Karpas-422 (cell line): ENCODE measurements at regions not wholly inside any gene's neighbourhood (a gene's known extent, or its start where the extent isn't known, plus 50 kb on each side); places are given as distances from the start of the nearest gene placed in this dataset.
"Not testable (repeated sequence)": the region's sequence is repeated elsewhere in the genome, so short reads cannot be mapped to it uniquely, and the experiment has no call there.

Source experiments
- DNase-seq: peaks from one replicate; pipeline ENCODE4 v3.0.0-alpha.2; 2015
- H2AFZ ChIP-seq: fragments of 200-600 bp; sonication (generic); 2 replicates; pipeline ENCODE4 v1.6.1; 2014; ENCODE audit warnings: antibody characterized with exemption, low read length, mixed read lengths
- H3K27ac ChIP-seq: fragments of 200-600 bp; sonication (generic); 2 replicates; pipeline ENCODE4 v1.5.1; 2014; ENCODE audit warnings: mild to moderate bottlenecking, low read length, moderate library complexity
- H3K27me3 ChIP-seq: fragments of 200-600 bp; sonication (generic); 2 replicates; pipeline ENCODE4 v1.6.1; 2014; ENCODE audit warnings: low read length, mixed read lengths
- H3K36me3 ChIP-seq: fragments of 200-600 bp; sonication (generic); 2 replicates; pipeline ENCODE4 v1.6.1; 2014; ENCODE audit warnings: low read length, mixed read lengths; ENCODE audit not compliant: insufficient read depth
- H3K4me1 ChIP-seq: fragments of 200-600 bp; sonication (generic); 2 replicates; pipeline ENCODE4 v1.6.1; 2014; ENCODE audit warnings: mild to moderate bottlenecking, low read length, mixed read lengths
- H3K4me2 ChIP-seq: fragments of 200-600 bp; sonication (generic); 2 replicates; pipeline ENCODE4 v1.6.1; 2014; ENCODE audit warnings: low read length, low read depth, mild to moderate bottlenecking; ENCODE audit not compliant: poor library complexity, severe bottlenecking
- H3K4me3 ChIP-seq: fragments of 200-600 bp; sonication (generic); 2 replicates; pipeline ENCODE4 v1.5.1; 2014; ENCODE audit warnings: mild to moderate bottlenecking, antibody characterized with exemption, low read length, mixed read lengths
- H3K79me2 ChIP-seq: fragments of 200-600 bp; sonication (generic); 2 replicates; pipeline ENCODE4 v1.6.1; 2014; ENCODE audit warnings: mild to moderate bottlenecking, low read length, mixed read lengths
- H3K9ac ChIP-seq: fragments of 200-600 bp; sonication (generic); 2 replicates; pipeline ENCODE4 v1.6.0; 2014; ENCODE audit warnings: low read length
- H3K9me2 ChIP-seq: fragments of 200-600 bp; sonication (generic), shearing (Covaris generic); replicated peaks from 2 replicates; pipeline ENCODE4 v1.6.0; 2014; ENCODE audit warnings: mild to moderate bottlenecking, low read length, moderate library complexity; ENCODE audit not compliant: insufficient read depth
- H3K9me3 ChIP-seq: fragments of 300-700, 200-600 bp; sonication (generic); 2 replicates; pipeline ENCODE4 v1.6.1; 2014; ENCODE audit warnings: low read length, mixed read lengths
- H4K20me1 ChIP-seq: fragments of 200-600 bp; sonication (generic); 2 replicates; pipeline ENCODE4 v1.6.1; 2014; ENCODE audit warnings: mild to moderate bottlenecking, antibody characterized with exemption, low read length, low read depth; ENCODE audit not compliant: insufficient read depth

- no peaks in the 10 kb centered on the region for H3K9me2 ChIP-seq
- H3K4me3 ChIP-seq = no peak overlapping the region
- no peaks in the 10 kb centered on the region for H3K27me3 ChIP-seq
- no peaks in the 10 kb centered on the region for H4K20me1 ChIP-seq
- no peaks in the 10 kb centered on the region for H3K9me3 ChIP-seq
- H3K27ac ChIP-seq = no peak overlapping the region
- no peak overlapping the region for H3K9ac ChIP-seq
- H3K79me2 ChIP-seq = no peaks in the 10 kb centered on the region
- H3K36me3 ChIP-seq = no peaks in the 10 kb centered on the region
- peaks cover 23% of the 10 kb centered on the region for H3K4me1 ChIP-seq
- no peak for DNase-seq
- H3K4me2 ChIP-seq = no peak overlapping the region
- H2AFZ ChIP-seq = no peak overlapping the region
These were observed 93.5 kb upstream of the NEDD4L start for GRCh38 chr18:57950542-57950941.

- not testable (repeated sequence) for H3K27me3 ChIP-seq, H3K9me2 ChIP-seq, H3K9me3 ChIP-seq, H3K9ac ChIP-seq, H4K20me1 ChIP-seq, DNase-seq, H3K4me2 ChIP-seq, H2AFZ ChIP-seq, H3K36me3 ChIP-seq, H3K4me3 ChIP-seq, H3K27ac ChIP-seq, H3K79me2 ChIP-seq
- peaks cover 23% of the 10 kb centered on the region for H3K4me1 ChIP-seq
These were observed 94.7 kb upstream of the NEDD4L start for GRCh38 chr18:57949335-57949734.

GRCh38 chr18:57947117-57947516, 96.9 kb upstream of the NEDD4L start:
- Histone ChIP-seq H3K27ac (no peak overlapping the region), H3K4me1 (peaks cover 44% of the 10 kb centered on the region), H3K36me3 (no peaks in the 10 kb centered on the region), H3K27me3 (no peaks in the 10 kb centered on the region), H3K79me2 (no peaks in the 10 kb centered on the region), H3K4me2 (no peak overlapping the region), H3K9me3 (no peaks in the 10 kb centered on the region), H3K9me2 (no peaks in the 10 kb centered on the region), H2AFZ (no peak overlapping the region), H3K4me3 (no peak overlapping the region), H3K9ac (no peak overlapping the region), H4K20me1 (no peaks in the 10 kb centered on the region)
- DNase-seq = no peak

- Histone ChIP-seq H3K4me1 (peaks cover 45% of the 10 kb centered on the region), H3K9ac (no peak overlapping the region), H3K27ac (no peak overlapping the region), H3K4me2 (peak overlapping the region; percentile 4), H3K4me3 (no peak overlapping the region), H2AFZ (no peak overlapping the region), H4K20me1 (no peaks in the 10 kb centered on the region), H3K27me3 (no peaks in the 10 kb centered on the region), H3K79me2 (no peaks in the 10 kb centered on the region), H3K36me3 (no peaks in the 10 kb centered on the region), H3K9me2 (no peaks in the 10 kb centered on the region), H3K9me3 (no peaks in the 10 kb centered on the region)
- DNase-seq = no peak
These were observed 100.3 kb upstream of the NEDD4L start for GRCh38 chr18:57943723-57944122.

GRCh38 chr18:57942493-57942892, 101.5 kb upstream of the NEDD4L start:
- Histone ChIP-seq H3K27me3 (no peaks in the 10 kb centered on the region), H3K4me1 (peaks cover 45% of the 10 kb centered on the region), H3K79me2 (no peaks in the 10 kb centered on the region), H4K20me1 (no peaks in the 10 kb centered on the region), H3K9me2 (no peaks in the 10 kb centered on the region), H3K9ac (no peak overlapping the region), H3K9me3 (no peaks in the 10 kb centered on the region), H3K4me3 (no peak overlapping the region), H3K36me3 (no peaks in the 10 kb centered on the region), H3K4me2 (peak overlapping the region; percentile 4), H2AFZ (no peak overlapping the region), H3K27ac (no peak overlapping the region)
- no peak for DNase-seq

GRCh38 chr18:57941841-57942489, 102.1 kb upstream of the NEDD4L start:
- no peaks in the 10 kb centered on the region for H3K9me3 ChIP-seq
- H3K9me2 ChIP-seq = no peaks in the 10 kb centered on the region
- no peak overlapping the region for H3K27ac ChIP-seq
- DNase-seq = no peak
- H3K4me1 ChIP-seq = peaks cover 45% of the 10 kb centered on the region
- no peaks in the 10 kb centered on the region for H4K20me1 ChIP-seq
- no peaks in the 10 kb centered on the region for H3K27me3 ChIP-seq
- H3K36me3 ChIP-seq = no peaks in the 10 kb centered on the region
- H3K9ac ChIP-seq = no peak overlapping the region
- H3K4me3 ChIP-seq = no peak overlapping the region
- H3K79me2 ChIP-seq = no peaks in the 10 kb centered on the region
- no peak overlapping the region for H2AFZ ChIP-seq
- H3K4me2 ChIP-seq = peak overlapping the region; percentile 4

- Histone ChIP-seq H3K79me2 (no peaks in the 10 kb centered on the region), H3K4me1 (peaks cover 33% of the 10 kb centered on the region)
These were observed 103.8 kb upstream of the NEDD4L start for GRCh38 chr18:57940166-57940660.

GRCh38 chr18:57934375-57934774, 109.7 kb upstream of the NEDD4L start:
- not testable (repeated sequence) for H4K20me1 ChIP-seq, H3K27ac ChIP-seq, H3K4me2 ChIP-seq, H3K27me3 ChIP-seq, H2AFZ ChIP-seq, DNase-seq, H3K9me2 ChIP-seq, H3K9me3 ChIP-seq, H3K9ac ChIP-seq, H3K4me3 ChIP-seq, H3K79me2 ChIP-seq, H3K36me3 ChIP-seq
- peaks cover 12% of the 10 kb centered on the region for H3K4me1 ChIP-seq

More at GRCh38 chr18:57940166-57940660, 103.8 kb upstream of the NEDD4L start:
- no peaks in the 10 kb centered on the region for H3K36me3 ChIP-seq
- H3K4me2 ChIP-seq = no peak overlapping the region
- no peak for DNase-seq
- H3K9me3 ChIP-seq = no peaks in the 10 kb centered on the region
- H3K27me3 ChIP-seq = no peaks in the 10 kb centered on the region
- H3K9ac ChIP-seq = no peak overlapping the region
- H3K27ac ChIP-seq = no peak overlapping the region
- no peaks in the 10 kb centered on the region for H4K20me1 ChIP-seq
- H3K4me3 ChIP-seq = no peak overlapping the region
- H3K9me2 ChIP-seq = no peaks in the 10 kb centered on the region
- H2AFZ ChIP-seq = no peak overlapping the region
